NCI-H2227 treated with DMSO at 0.1 percent for 48 hours (cell line): ENCODE measurements at regions not wholly inside any gene's neighbourhood (a gene's known extent, or its start where the extent isn't known, plus 50 kb on each side); places are given as distances from the start of the nearest gene placed in this dataset.
"Not testable (repeated sequence)": the region's sequence is repeated elsewhere in the genome, so short reads cannot be mapped to it uniquely, and the experiment has no call there.

Source experiments
- DNase-seq: peaks from one replicate; lab custom pipeline; 2025; lab: John Stamatoyannopoulos, UW

DNA sequence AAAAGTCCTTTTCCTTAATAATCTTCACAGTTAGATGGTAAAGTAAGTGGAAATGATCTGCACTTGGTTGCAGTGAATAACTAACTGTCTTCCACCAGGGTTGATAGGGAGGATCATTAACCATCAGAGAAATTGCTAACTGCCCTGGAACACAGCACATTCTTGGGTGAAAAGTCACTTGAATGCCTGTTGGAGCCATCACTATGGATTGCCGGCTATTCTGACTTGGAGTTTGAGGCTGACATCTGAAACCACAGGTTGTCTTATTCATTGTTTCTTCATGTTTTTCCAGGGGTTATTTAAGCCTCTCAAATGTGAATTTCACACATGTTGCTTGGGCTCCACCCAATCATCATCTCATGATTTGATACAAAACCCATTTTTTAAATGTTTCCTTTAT lies 901.4 kb downstream of the MCTP2 start:
- no peak for DNase-seq

DNA sequence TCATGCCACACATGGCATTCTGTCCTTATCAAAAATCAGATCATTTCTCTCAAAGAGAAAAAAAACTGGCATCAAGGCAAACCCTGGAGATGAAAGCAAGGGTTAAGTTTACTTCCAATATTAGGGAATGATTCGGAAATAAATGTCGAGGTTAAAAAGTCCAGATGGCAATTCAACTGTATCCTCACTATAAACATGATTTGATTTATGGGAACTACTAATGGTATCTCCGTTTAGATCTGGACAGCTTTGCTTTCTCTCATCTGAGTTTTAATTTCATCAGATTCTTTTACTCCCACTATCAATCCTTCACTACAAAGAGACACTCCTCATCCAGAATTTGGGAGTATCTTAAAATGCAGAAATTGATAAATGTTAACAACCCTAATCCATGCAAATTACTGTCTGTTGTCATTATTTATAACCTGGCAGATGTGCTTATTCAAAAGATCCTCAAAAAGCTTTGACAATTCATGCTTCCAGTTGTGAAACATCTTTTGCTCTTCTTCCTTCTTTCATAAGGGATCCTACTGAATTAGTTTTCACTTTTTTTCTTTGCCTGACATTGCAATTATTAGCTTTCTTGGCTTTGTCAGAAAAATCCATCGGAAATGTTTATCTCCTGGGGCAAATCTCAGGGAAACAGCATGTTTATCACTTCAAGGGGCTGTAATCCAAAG lies 903.2 kb downstream of the MCTP2 start:
- DNase-seq: no peak

DNA sequence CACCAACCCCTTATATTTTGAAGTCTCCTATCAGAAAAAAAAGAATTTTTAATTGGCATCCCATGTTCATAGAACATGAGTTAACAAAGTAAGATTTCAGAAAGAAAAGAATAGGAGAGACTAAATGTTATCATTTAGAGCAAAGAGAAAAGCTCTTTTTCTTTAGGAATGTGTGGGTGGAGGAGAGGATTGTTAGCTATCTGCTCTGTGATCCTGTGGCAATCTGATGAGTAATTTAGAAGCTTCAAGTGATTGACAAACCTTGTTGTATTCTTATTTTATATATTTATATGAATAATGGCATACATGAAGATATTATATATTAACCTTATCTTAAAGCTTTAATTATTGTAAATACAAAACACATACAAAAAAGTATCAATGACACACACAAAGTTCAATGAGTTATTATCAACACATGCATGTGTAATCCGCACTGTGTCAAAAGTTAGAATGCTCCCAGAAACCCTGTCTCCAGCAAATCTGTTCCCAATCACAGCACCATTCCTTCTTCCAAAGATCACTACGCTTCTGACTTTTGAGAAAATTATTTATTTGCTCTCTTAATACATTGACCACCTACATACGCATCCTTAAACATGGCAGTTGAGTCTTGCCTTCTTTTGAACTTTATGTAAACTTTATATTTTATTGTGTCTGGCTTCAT lies 907.4 kb downstream of the MCTP2 start:
- DNase-seq: no peak

DNA sequence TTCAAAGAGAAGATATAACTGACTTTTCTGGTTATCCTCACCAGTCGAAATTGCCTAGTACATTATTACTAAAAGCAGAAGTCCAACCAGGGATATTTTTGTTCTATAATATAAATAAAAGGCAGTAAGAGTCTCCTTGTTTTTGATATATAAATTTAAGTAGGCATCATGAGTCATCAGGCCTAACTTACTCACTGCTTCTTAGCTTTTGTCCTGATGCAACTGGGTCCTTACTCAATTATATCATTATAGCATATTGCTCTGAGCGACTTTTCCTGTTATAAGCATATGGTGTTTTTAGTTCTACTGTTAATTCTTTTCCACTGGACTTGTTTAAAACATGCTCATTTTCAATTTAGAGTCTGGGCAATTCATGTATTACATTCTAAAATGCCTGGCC lies 910.1 kb downstream of the MCTP2 start:
- no peak for DNase-seq

DNA sequence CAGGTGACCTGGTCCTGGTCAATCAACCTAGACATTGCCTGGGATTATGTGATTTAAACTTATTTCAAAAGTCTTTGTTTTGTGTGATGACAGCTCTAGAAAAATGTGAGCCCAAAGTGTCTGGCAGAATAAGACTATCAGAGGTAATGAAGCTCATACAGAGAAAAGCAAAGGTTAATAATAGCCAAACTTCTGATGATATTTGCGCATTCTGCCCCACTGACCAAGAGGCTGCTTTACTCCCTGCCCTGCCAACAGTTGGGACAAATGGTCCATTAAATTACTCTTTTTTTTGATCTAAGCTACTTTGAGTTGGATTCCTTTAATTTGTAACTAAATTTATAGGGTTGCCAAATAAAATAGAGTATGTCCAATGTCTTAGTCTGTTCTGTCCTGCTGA lies 911.2 kb downstream of the MCTP2 start:
- no peak for DNase-seq

DNA sequence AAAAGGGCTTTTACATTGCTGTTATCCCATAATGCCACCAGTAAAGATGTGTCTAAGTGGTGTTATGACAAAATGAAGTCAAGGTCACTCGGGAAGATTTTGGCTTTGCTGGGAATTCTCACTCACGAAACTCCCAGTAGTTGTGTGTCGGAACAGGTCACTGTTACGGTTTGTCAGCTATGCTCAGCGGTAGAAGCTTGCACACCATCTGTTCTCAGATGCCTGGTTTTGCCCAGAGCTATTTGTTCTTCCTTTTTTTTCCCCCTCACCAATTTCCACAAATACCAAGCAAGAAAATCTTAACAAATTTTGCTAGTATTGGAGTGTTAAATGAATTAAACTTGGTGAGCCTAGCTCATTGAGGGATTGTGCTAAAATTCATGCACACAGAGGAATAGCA lies 915.1 kb downstream of the MCTP2 start:
- DNase-seq: no peak

DNA sequence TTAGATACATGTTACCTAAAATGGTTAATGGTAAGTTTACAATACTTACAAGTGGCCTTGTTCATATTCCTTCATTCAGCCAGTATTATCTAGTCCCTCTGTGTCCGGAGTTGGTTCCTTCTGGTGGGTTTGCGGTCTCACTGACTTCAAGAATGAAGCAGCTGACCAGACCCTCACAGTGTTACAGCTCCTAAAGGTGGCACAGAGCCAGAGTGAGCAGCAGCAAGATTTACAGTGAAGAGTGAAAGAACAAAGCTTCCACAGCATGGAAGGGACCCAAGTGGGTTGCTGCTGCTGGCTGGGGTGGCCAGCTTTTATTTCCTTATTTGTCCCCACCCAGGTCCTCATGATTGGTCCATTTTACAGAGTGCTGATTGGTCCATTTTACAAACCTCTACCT lies 916.8 kb downstream of the MCTP2 start:
- DNase-seq: no peak

DNA sequence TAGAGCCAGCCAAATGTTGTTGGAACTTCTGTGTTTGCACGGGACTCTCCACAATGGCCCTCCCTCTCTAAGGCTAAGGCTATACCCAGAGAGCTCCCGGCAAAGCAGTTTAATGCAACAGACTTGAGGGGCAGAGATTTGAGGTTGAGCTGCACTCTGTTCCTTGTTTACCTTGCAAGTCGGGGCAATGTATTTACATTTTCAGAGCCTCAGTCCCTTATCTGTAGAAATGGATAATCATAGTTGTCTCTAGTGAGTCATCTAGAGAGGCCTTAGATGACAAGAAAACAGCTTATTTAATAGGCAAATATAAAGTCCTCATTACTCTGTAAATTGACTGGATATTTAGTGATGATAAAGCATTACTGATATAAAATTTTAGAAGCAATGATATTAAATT lies 917.7 kb downstream of the MCTP2 start:
- DNase-seq: no peak

DNA sequence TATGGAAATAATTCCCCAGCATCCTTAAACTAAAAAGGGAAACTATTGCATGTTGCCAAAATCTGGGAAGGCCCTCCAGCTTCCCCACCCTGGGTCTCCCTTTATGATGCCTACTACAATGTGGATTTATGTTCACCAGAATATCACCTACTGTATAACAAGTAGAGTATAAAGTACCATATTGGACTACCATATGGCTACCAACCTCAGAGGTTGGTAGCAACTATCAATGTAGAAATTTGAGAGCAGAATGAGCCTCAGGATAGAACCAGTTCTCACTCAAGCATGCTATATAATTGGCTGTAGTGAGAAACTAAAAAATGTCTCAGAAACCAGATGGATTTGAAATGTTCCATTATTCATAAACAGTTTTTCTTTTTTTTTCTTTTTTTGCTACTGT lies 918.4 kb downstream of the MCTP2 start:
- DNase-seq: no peak

DNA sequence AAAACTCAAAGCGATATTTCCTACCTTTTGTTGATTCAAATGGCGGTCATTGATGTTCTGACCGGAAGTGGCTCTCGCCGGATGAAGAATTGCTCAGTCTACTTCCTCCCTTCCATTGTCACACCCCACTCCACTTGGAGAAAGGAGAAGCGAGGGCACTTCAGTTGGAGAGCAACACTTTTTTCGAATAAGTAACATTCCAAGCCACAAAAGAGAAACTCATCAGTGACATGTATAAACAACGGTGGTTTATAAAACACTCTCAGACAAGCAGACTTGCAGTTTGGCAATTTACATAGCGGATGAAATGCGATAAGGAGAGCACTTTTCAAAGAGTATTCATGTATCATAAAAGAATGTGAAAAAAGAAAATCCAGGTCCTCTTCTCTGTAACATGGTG lies 919.1 kb downstream of the MCTP2 start:
- DNase-seq: no peak

DNA sequence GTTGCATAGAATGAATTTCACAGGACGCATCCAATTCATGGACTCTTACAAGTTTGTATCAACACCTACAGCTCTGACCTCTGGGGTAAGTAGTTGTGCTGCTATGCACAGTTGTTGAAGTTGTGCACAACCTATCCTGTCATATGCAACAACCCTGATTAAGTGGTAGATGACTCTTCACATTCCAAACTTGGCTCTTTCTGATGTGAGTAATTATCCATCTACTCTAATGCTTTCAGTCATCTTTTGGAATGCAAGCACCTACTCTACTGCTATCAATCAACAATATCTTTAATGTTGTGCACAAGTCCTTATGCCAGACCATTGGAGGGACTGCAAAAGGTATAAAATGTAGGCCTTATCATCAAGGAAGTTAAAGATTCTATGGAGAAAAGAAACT lies 921.4 kb downstream of the MCTP2 start:
- DNase-seq: no peak

DNA sequence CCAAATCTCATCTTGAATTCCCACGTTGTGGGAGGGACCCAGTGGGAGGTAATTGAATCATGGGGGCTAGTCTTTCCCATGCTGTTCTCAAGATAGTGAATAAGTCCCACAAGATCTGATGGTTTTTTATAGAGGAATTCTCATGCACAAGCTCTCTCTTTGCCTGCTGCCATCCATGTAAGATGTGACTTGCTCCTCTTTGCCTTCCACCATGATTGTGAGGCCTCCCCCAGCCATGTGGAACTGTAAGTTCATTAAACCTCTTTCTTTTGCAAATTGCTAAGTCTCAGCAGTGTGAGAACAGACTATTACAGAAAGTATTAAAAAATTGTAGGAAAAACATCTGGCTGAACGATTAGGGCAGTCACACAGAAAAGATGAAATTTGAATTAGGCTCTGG lies 921.8 kb downstream of the MCTP2 start:
- DNase-seq: not testable (repeated sequence)

DNA sequence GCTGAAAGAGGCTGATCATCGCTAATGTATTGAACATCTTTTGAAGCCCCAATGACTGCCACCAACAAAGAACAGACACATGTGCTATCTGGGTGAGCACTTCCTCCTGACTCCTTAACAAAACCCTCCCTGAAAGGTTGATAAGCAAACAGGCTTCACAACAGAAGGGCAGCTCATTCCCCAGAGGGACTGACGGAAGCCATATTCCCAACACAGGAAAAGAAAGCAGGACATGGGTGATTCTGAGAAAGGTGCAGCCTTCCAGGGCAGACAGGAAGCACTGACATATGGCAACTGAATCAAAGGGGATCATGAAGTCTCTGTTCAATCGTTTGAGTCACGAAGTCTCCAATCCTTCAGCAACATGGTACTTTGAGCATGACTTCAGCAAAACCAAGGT lies 929.0 kb downstream of the MCTP2 start:
- no peak for DNase-seq

DNA sequence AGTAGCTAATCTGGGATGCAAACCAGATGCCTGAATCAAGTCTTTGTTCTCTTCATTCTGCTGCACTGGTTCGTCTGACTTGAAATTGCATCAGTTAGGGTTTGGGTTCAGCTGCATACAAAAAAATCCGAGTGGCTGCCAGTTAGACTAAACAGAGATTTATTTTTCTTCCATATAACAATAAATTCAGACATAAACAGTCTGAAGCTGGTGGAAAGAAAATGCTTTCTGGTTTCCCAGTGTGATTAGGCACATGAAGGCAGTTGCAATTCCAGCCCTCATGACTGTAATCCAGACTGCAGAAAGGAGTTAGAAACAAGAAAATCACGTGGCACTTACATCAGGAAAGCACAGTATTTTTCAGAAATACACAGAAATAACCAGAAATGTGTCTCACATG lies 930.7 kb downstream of the MCTP2 start:
- DNase-seq: no peak

DNA sequence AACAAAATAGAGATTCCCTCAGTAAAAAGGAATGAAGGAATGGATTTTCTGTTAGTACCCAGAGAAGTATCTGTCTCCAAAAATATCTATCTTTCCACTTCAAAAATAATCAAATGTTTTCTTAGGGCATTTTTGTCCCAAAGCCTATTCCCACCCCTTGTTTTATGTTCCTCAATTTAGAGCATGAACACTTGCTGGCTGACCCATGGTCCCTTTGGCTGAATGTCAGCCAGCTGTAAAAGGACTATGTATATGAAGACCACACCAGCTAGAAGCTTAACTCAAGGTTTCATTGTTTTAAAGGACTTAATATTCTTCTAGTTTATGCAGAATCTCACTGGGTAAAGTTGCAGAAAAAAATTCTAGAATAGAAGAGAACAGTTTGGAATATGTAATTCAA lies 931.2 kb downstream of the MCTP2 start:
- DNase-seq: no peak

DNA sequence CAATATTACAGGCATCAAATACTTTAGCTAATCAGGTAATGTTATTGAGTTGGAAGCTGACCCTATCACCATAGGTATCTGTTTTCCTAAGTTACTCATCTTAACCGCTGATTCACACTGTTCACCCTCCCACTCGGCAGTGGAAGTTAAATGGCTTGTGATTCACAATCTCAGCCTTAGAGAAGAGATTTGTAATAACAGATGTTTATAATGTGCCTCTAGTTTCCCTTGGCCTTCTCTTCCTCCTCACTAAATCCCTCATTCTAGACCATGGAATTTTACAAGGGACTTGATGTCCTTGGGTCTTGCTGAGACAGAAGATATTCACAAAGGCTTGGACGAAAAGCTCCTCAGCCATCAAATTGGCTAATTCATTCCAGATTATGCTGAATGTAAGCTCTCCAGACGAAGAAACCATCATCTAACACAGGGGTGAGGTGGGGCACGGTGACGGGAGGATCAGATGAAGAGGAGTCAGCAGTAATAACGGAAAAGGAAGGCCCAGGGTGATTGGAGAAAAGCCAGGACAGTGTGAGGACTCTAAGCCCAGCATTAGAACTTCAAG lies 931.7 kb downstream of the MCTP2 start:
- DNase-seq: no peak

DNA sequence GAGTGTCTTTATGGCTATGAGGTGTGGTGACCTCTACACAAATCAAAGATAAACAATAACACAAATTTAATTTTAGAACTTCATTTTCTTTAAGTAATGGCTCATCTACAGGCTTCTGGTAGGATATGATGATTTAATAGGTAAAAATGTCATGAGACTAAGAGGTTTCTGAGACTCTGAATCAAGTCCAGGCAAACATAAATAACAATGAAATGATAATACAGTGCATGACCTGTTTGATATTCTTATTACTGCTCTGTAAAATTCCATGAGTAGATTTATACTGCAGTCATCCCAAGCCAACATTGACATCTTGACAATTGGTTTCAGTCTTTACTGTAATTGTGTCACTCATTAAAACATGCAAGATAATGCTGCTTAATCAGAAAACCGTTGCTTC lies 936.8 kb downstream of the MCTP2 start:
- no peak for DNase-seq

DNA sequence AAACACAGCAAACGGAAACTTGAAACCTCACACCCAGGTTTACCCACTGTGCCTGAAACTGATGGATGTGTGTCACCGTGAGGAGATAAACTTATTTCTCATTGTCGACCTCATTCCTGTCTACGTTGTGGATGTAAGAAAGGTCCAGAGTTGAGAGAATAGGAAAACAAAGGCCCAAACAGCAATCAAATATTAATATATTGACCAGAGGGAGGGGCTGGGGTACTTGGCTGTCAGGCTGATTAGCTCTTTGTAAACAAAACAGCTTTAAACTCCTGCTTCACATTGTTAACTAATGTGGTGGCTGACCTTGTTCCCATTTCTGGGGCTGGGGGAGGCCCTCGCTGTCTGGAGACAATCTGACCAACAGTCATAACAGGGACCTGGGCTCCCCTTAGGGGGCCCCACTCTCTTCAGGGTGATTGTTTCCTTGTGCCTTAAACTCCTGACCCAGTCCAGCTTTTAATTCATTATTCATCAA lies 937.6 kb downstream of the MCTP2 start:
- no peak for DNase-seq

DNA sequence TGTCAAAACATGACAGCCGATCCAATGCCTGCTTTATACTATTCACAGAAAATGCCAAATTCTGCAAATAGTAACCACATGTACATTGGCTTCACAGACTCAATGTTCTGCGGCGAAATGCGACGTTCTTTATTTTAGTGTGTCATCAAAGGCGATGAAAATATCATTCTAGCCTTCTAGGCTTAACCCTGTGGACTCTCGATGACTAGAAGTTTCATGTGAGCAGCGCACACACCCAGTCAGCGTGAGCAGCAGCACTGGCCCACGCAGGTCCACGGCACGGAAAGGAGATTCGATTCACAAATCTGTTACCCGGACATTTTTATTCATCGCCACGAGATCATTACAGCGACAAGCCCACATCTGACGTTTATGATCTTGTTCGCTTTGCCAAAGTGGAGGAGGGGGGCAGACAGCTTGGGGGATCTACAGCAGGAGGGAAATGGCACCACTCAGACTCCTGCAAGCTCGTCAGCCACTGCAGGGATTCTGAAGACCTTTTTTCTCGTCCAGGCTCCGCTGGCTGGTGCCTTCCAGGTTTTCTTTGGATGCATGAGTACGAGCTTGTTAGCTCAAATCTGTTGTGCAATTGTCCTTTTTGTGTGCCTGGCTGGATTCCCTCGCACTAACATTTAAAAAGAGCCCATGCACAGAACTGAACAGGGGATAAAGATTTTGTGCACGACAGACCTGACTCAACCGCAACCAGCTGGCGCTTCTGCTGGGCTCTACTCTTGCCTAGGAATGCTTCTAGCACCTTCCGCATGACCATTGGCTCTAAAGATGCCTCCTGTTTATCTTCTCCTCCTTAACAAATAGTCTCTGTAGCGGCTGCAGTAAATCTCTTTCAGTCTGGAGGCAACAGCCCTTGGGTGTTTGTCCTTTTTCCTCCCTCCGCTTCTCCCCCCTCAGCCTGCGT lies 938.4 kb downstream of the MCTP2 start:
- no peak for DNase-seq

DNA sequence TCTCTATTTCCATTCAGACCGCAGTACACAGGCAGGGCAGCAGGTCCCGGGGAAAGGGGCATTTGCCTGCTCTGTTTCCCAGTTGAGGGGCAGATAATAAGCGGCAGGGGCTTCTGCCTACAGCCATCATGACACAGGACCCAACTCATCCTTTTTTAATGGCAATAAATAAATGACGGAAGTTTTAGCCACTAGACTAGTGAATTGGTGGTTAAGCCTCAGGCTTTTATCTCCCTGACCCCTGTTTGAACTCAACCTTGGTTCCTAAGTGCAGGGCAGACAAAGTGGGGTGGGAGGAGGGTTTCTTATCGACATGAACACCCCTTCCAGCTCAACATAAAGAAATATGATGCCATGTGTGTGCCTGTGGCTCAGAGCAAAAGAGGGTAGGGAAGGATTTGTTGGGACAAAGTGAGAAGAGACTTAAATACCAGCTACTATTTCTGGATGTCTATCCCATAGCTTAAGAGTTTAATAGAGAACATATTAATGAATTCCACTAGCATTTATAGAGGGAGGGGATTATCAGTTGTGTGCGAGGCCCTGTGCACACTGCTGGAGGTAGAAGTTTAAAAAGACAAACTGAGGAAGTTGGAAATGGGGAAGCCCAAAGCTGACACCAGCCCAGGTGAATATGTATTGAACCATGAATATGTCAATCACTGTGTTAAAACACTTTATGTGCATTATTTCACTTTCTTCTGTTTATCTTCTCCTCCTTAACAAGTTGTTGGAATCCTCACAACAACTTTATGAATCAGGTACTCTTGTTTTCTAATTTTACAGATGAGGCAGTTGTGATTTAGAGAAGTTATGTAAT lies 939.4 kb downstream of the MCTP2 start:
- no peak for DNase-seq

DNA sequence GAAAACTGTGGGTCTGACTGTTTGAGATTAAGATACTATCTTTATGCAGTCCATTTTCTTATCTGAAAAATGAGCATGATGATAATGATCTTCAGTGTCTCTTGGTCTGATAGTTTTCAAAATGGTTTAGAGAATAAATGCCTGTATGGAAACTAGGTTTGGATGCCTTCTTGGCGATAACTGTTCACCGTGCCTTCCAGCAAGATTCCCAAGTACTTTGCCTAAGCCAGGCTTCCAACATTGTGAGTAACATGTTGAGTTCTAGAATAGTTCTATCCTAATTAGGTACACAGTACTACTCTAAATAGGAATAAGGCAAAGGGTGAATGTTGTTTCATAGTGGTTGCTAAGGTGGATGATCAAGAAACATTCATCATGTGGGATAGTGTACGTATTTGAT lies 940.2 kb downstream of the MCTP2 start:
- DNase-seq: no peak
